Ascending aorta (tissue), 2 donors: ENCODE measurements at regions not wholly inside any gene's neighbourhood (a gene's known extent, or its start where the extent isn't known, plus 50 kb on each side); places are given as distances from the start of the nearest gene placed in this dataset.

ENCODE experiments used
- DNase-seq, 2 donors: peaks; one replicate each; pipeline ENCODE4 v3.0.0-alpha.2; 2019; ENCODE audit warnings: low spot score in 2 of 2
- H3K27ac ChIP-seq, 2 donors: fragments of 200-600 bp; sonication (generic); one replicate each; pipeline ENCODE4 v1.5.1; 2016 to 2017; ENCODE audit warnings: mild to moderate bottlenecking in 1 of 2
- H3K27me3 ChIP-seq: fragments of 200-600 bp; sonication (generic); one replicate; pipeline ENCODE4 v1.5.1; 2017
- H3K36me3 ChIP-seq, 2 donors: fragments of 200-600 bp; sonication (generic); one replicate each; pipeline ENCODE4 v1.5.1; 2016
- H3K4me1 ChIP-seq, 2 donors: fragments of 200-600 bp; sonication (generic); one replicate each; pipeline ENCODE4 v1.5.1; 2016 to 2017; ENCODE audit warnings: mild to moderate bottlenecking in 1 of 2
- H3K4me3 ChIP-seq, 2 donors: fragments of 200-600 bp; sonication (generic); one replicate each; pipeline ENCODE4 v1.5.1; 2016 to 2017; ENCODE audit warnings: mild to moderate bottlenecking in 1 of 2
- H3K9me3 ChIP-seq, 2 donors: fragments of 200-600 bp; sonication (generic); one replicate each; pipeline ENCODE4 v1.5.1; 2016
- CTCF ChIP-seq, 3 experiments: fragments of 200-600 bp in 2 of 3; fragments of 450-650 bp in 1 of 3; sonication (generic) in 2 of 3; IDR thresholded peaks; one replicate each; pipeline ENCODE4 v1.5.1; 2016 to 2019; ENCODE audit warnings: antibody characterized with exemption in 3 of 3, mild to moderate bottlenecking in 1 of 3, moderate library complexity in 1 of 3
- intact Hi-C: fragments of 100-400 bp; cut with DNase I; formaldehyde crosslinking; loops from one replicate; pipeline ENCODE4 v1.15.1; 2023

- DNase-seq: no peak
- intact Hi-C loops: no loop called here
- no peak overlapping the region for H3K27ac ChIP-seq
- H3K36me3 ChIP-seq: no peaks in the 10 kb centered on the region
- H3K9me3 ChIP-seq: peaks cover 4 to 23% of the 10 kb centered on the region in 2 donors
- H3K4me3 ChIP-seq: no peak overlapping the region
- no peaks in the 10 kb centered on the region for H3K27me3 ChIP-seq
- no peak for TF ChIP-seq CTCF (IDR thresholded peaks at IDR 0.05)
- no peaks in the 10 kb centered on the region for H3K4me1 ChIP-seq
Measured at GRCh38 chr2:21924640-21925285, 801.0 kb downstream of the TDRD15 start.

GRCh38 chr2:21928292-21928691 is 804.5 kb downstream of the TDRD15 start:
- no peaks in the 10 kb centered on the region for H3K27me3 ChIP-seq
- intact Hi-C loops: no loop called here
- DNase-seq: no peak
- H3K36me3 ChIP-seq: no peaks in the 10 kb centered on the region
- no peak overlapping the region for H3K27ac ChIP-seq
- peaks cover 4 to 23% of the 10 kb centered on the region in 2 donors for H3K9me3 ChIP-seq
- no peak for TF ChIP-seq CTCF (IDR thresholded peaks at IDR 0.05)
- H3K4me3 ChIP-seq: no peak overlapping the region
- H3K4me1 ChIP-seq: no peaks in the 10 kb centered on the region

- intact Hi-C loops: no loop called here
- TF ChIP-seq CTCF (IDR thresholded peaks at IDR 0.05): no peak
- Histone ChIP-seq H3K27ac (no peak overlapping the region), H3K9me3 (peaks cover 2 to 8% of the 10 kb centered on the region in 2 donors), H3K4me3 (no peak overlapping the region), H3K27me3 (no peaks in the 10 kb centered on the region), H3K4me1 (no peaks in the 10 kb centered on the region), H3K36me3 (no peaks in the 10 kb centered on the region)
- DNase-seq: no peak
Measured at GRCh38 chr2:21930226-21930625, 806.5 kb downstream of the TDRD15 start.

GRCh38 chr2:21939967-21940366 is 816.2 kb downstream of the TDRD15 start:
- H3K27me3 ChIP-seq: no peaks in the 10 kb centered on the region
- intact Hi-C loops: no loop called here
- H3K9me3 ChIP-seq: no peaks in the 10 kb centered on the region
- DNase-seq: no peak
- H3K27ac ChIP-seq: no peak overlapping the region
- no peaks in the 10 kb centered on the region for H3K36me3 ChIP-seq
- H3K4me3 ChIP-seq: no peak overlapping the region
- H3K4me1 ChIP-seq: no peaks in the 10 kb centered on the region
- TF ChIP-seq CTCF (IDR thresholded peaks at IDR 0.05): no peak

GRCh38 chr2:21944536-21944935 is 820.8 kb downstream of the TDRD15 start:
- intact Hi-C loops: no loop called here
- Histone ChIP-seq H3K36me3 (no peaks in the 10 kb centered on the region), H3K4me1 (no peaks in the 10 kb centered on the region), H3K27ac (no peak overlapping the region), H3K27me3 (no peaks in the 10 kb centered on the region), H3K9me3 (no peaks in the 10 kb centered on the region), H3K4me3 (no peak overlapping the region)
- no peak for DNase-seq
- TF ChIP-seq CTCF (IDR thresholded peaks at IDR 0.05): no peak

GRCh38 chr2:21945658-21946057 is 821.9 kb downstream of the TDRD15 start:
- no peaks in the 10 kb centered on the region for H3K4me1 ChIP-seq
- DNase-seq: no peak
- H3K27me3 ChIP-seq: no peaks in the 10 kb centered on the region
- H3K4me3 ChIP-seq: no peak overlapping the region
- H3K27ac ChIP-seq: no peak overlapping the region
- H3K9me3 ChIP-seq: no peaks in the 10 kb centered on the region
- intact Hi-C loops: no loop called here
- TF ChIP-seq CTCF (IDR thresholded peaks at IDR 0.05): no peak
- no peaks in the 10 kb centered on the region for H3K36me3 ChIP-seq
